ENCODE measurements at regions not wholly inside any gene's neighbourhood (a gene's known extent, or its start where the extent isn't known, plus 50 kb on each side); places are given as distances from the start of the nearest gene placed in this dataset.

- no peak for TF ChIP-seq POLR2AphosphoS5 (IDR thresholded peaks at IDR 0.05; ENCODE audit: low read depth, low read length)
- TF ChIP-seq EGR1 (IDR thresholded peaks at IDR 0.05; ENCODE audit: low read depth): no peak
- TF ChIP-seq SRF (IDR thresholded peaks at IDR 0.05; ENCODE audit: low read depth): no peak
- TF ChIP-seq CTCF (IDR thresholded peaks at IDR 0.05 in 2 of 3, conservative IDR thresholded peaks at IDR 0.05 in 1 of 3; ENCODE audit: borderline replicate concordance in 1 of 3, insufficient read depth in 1 of 3, low read depth in 2 of 3, low read length in 2 of 3): peak in 2 of 3 experiments; percentile 16 to 29; a peak in 1 of 6 replicates
- TF ChIP-seq SIN3A (IDR thresholded peaks at IDR 0.05; ENCODE audit: low read depth): no peak
Measured at GRCh38 chr13:62278271-62278670, 862.6 kb upstream of the PCDH20 start.

GRCh38 chr13:62251734-62252133 lies 836.1 kb upstream of the PCDH20 start:
- H3K9ac ChIP-seq (ENCODE audit: low read length): no peak overlapping the region
- H3K9me2 ChIP-seq (ENCODE audit: insufficient read depth): no peaks in the 10 kb centered on the region
- no peaks in the 10 kb centered on the region for H3K4me1 ChIP-seq (ENCODE audit: control insufficient read depth in 1 of 2, insufficient read depth in 2 of 2, low read length in 2 of 2)
- H3K4me2 ChIP-seq (ENCODE audit: low read length): no peak overlapping the region
- no peak overlapping the region for H3K4me3 ChIP-seq (replicated peaks in 1 of 2; ENCODE audit: low read depth in 1 of 2, low read length in 2 of 2)
- no peaks in the 10 kb centered on the region for H3K79me2 ChIP-seq (ENCODE audit: insufficient read depth, low read length)
- ChIA-PET CTCF (no interaction called here), POLR2A (no interaction called here), RAD21 (ENCODE audit: low non-redundant PET in 1 of 2, low total read pairs in 2 of 2, uncharacterized antibody in 2 of 2, unreplicated experiment in 2 of 2) (no interaction called here)
- H3K9me3 ChIP-seq (ENCODE audit: control insufficient read depth in 1 of 2, insufficient read depth in 1 of 2, low read depth in 1 of 2, low read length in 2 of 2): no peaks in the 10 kb centered on the region
- no TSS peak for BruUV-seq (replicated peaks)
- H2AFZ ChIP-seq (ENCODE audit: low read depth, low read length, poor library complexity, severe bottlenecking): no peak overlapping the region
- intact Hi-C loops (cut with micrococcal nuclease): no loop called here
- H3K27ac ChIP-seq (ENCODE audit: low read depth, low read length): no peak overlapping the region
- no peaks in the 10 kb centered on the region for H3K27me3 ChIP-seq (ENCODE audit: insufficient read depth, low read length)
- DNase-seq (ENCODE audit: low read depth, low spot score) (no peak), ATAC-seq (no peak)
- H4K20me1 ChIP-seq (ENCODE audit: insufficient read depth): no peaks in the 10 kb centered on the region
- no peaks in the 10 kb centered on the region for H3K36me3 ChIP-seq (ENCODE audit: control insufficient read depth in 1 of 2, insufficient read depth in 2 of 2, low read length in 2 of 2)
- TF ChIP-seq CBX3 (IDR thresholded peaks at IDR 0.05; ENCODE audit: low read depth) (no peak), REST (IDR thresholded peaks at IDR 0.05; ENCODE audit: low read depth) (no peak), JUND (IDR thresholded peaks at IDR 0.05) (no peak), ZNF274 (IDR thresholded peaks at IDR 0.05; ENCODE audit: low read depth, low read length) (no peak), SRF (IDR thresholded peaks at IDR 0.05; ENCODE audit: low read depth) (no peak), MAX (IDR thresholded peaks at IDR 0.05) (no peak), ZBTB33 (IDR thresholded peaks at IDR 0.05; ENCODE audit: extremely low read depth, insufficient replicate concordance, low read length) (no peak), TCF7L2 (IDR thresholded peaks at IDR 0.05; ENCODE audit: borderline replicate concordance, extremely low read depth, insufficient read depth, insufficient read length) (no peak), SP1 (IDR thresholded peaks at IDR 0.05; ENCODE audit: low read depth) (no peak), FOSL1 (IDR thresholded peaks at IDR 0.05; ENCODE audit: low read depth) (no peak)

More at GRCh38 chr13:62278271-62278670, 862.6 kb upstream of the PCDH20 start:
- H3K9ac ChIP-seq (ENCODE audit: low read length): no peak overlapping the region
- no TSS peak for BruUV-seq (replicated peaks)
- H3K27me3 ChIP-seq (ENCODE audit: insufficient read depth, low read length): no peaks in the 10 kb centered on the region
- intact Hi-C loops (cut with micrococcal nuclease): no loop called here
- no peaks in the 10 kb centered on the region for H3K9me2 ChIP-seq (ENCODE audit: insufficient read depth)
- no peak overlapping the region for H3K4me3 ChIP-seq (replicated peaks in 1 of 2; ENCODE audit: low read depth in 1 of 2, low read length in 2 of 2)
- H3K4me1 ChIP-seq (ENCODE audit: control insufficient read depth in 1 of 2, insufficient read depth in 2 of 2, low read length in 2 of 2): no peaks in the 10 kb centered on the region
- CTCF ChIA-PET: no interaction called here
- DNase-seq (ENCODE audit: low read depth, low spot score) (no peak), ATAC-seq (no peak)
- no peaks in the 10 kb centered on the region for H3K79me2 ChIP-seq (ENCODE audit: insufficient read depth, low read length)
- H3K27ac ChIP-seq (ENCODE audit: low read depth, low read length): no peak overlapping the region
- POLR2A ChIA-PET: no interaction called here
- no peaks in the 10 kb centered on the region; the same call in 1 of the 2 replicates for H4K20me1 ChIP-seq (ENCODE audit: insufficient read depth)
- H2AFZ ChIP-seq (ENCODE audit: low read depth, low read length, poor library complexity, severe bottlenecking): no peak overlapping the region
- RAD21 ChIA-PET (ENCODE audit: low non-redundant PET in 1 of 2, low total read pairs in 2 of 2, uncharacterized antibody in 2 of 2, unreplicated experiment in 2 of 2): no interaction called here
- no peaks in the 10 kb centered on the region for H3K9me3 ChIP-seq (ENCODE audit: control insufficient read depth in 1 of 2, insufficient read depth in 1 of 2, low read depth in 1 of 2, low read length in 2 of 2)
- no peak overlapping the region for H3K4me2 ChIP-seq (ENCODE audit: low read length)
- no peaks in the 10 kb centered on the region for H3K36me3 ChIP-seq (ENCODE audit: control insufficient read depth in 1 of 2, insufficient read depth in 2 of 2, low read length in 2 of 2)

All from HCT116 (cell line).